ENCODE measurements at regions not wholly inside any gene's neighbourhood (a gene's known extent, or its start where the extent isn't known, plus 50 kb on each side); places are given as distances from the start of the nearest gene placed in this dataset.

DNA sequence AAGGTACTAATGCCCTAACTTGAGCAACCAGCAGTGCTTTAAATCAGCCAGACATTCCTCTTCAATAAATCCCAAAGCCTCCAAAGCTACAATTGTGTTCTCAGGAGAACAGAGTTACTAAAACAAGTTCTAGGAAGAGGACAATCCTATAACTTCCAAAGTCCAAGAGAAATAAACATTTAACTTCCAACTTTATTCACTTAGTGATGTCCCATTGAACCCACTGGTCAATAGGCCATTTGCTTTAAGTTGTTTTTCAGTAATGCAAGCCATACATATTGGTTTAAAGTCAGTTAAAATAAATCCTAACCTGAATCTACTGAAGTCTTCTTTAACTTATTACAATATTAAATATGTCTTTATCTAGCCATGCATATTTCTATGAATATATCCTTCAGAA is 165.4 kb downstream of the PAWR start:
- no peak for DNase-seq
- intact Hi-C loops (cut with DNase I) = no loop called here
- H3K9me3 ChIP-seq = no peaks in the 10 kb centered on the region

DNA sequence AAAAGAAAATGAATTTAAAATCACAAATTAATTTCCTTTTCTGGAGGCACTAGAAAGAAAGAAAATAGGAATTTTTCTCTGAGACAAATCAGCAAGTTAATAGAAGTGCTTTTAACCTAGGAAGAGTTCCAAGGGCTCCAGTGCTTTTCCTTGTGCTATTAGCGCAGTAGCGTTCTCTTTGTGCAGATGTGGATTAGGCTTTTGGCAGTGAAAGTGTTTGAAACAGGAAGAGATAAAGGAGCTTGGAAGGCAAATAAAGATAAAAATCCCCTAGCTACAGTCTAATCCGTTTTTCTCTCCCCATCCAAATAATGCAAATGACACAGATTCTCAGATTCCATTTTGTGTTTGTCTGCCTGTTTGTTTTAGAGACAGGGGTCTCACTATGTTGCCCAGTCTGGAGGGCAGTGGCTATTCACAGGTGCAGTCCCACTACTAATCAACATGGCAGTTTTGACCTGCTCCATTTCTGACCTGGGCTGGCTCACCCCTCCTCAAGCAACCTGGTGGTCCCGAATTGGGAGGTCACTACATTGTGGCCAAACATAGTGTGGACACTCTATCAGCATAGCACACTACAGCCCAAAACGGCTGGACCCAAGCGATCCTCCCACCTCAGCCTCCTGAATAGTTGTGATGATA is 166.1 kb downstream of the PAWR start:
- TF ChIP-seq, protein P1, sequence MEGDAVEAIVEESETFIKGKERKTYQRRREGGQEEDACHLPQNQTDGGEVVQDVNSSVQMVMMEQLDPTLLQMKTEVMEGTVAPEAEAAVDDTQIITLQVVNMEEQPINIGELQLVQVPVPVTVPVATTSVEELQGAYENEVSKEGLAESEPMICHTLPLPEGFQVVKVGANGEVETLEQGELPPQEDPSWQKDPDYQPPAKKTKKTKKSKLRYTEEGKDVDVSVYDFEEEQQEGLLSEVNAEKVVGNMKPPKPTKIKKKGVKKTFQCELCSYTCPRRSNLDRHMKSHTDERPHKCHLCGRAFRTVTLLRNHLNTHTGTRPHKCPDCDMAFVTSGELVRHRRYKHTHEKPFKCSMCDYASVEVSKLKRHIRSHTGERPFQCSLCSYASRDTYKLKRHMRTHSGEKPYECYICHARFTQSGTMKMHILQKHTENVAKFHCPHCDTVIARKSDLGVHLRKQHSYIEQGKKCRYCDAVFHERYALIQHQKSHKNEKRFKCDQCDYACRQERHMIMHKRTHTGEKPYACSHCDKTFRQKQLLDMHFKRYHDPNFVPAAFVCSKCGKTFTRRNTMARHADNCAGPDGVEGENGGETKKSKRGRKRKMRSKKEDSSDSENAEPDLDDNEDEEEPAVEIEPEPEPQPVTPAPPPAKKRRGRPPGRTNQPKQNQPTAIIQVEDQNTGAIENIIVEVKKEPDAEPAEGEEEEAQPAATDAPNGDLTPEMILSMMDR (IDR thresholded peaks at IDR 0.05) = no peak
- no peak for TF ChIP-seq POLR2A (IDR thresholded peaks at IDR 0.05)
- WGBS (ENCODE audit: insufficient coverage, low coverage, low lambda C conversion rate, missing lambda C conversion rate) = 46% methylated on average over 5 of the region's 6 CpGs

More for the DNA sequence above, 165.4 kb downstream of the PAWR start:
- Histone ChIP-seq H3K4me3 (no peak overlapping the region), H3K36me3 (no peaks in the 10 kb centered on the region), H3K27me3 (no peaks in the 10 kb centered on the region), H3K27ac (no peak overlapping the region), H3K4me1 (no peaks in the 10 kb centered on the region)
- TF ChIP-seq, protein P1 (IDR thresholded peaks at IDR 0.05) = no peak
- no peak for TF ChIP-seq POLR2A (IDR thresholded peaks at IDR 0.05)
- ATAC-seq = peak in 2 of 4 donors; percentile 13 to 28

DNA sequence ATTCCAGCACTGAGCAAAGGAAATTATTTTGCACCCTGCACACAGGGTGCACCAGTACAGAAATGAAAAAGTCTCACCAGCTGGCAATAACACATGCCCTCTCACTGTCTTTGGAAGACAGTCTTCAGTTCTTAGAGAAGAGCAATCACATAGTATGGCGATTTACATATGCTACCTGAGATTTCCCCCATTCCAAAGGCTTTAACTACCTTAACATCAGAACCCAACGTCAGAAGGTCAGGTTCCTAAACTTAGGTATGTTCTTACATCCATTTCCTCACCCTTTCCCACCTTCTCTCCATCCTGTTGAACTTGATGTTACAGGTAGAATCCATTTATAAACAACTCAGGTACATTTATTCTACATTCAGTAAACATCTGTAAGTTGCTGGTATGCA is 167.8 kb downstream of the PAWR start:
- TF ChIP-seq, protein P1 (IDR thresholded peaks at IDR 0.05) = no peak
- no peak for TF ChIP-seq POLR2A (IDR thresholded peaks at IDR 0.05)
- no peak for ATAC-seq
- H3K27me3 ChIP-seq = no peaks in the 10 kb centered on the region
- no peak for DNase-seq
- no peaks in the 10 kb centered on the region for H3K9me3 ChIP-seq
- no peaks in the 10 kb centered on the region for H3K4me1 ChIP-seq
- no peaks in the 10 kb centered on the region for H3K36me3 ChIP-seq
- intact Hi-C loops (cut with DNase I) = no loop called here
- H3K27ac ChIP-seq = no peak overlapping the region
- WGBS (ENCODE audit: insufficient coverage, low coverage, low lambda C conversion rate, missing lambda C conversion rate) = 79% methylated on average over 2 of the region's 2 CpGs
- no peak overlapping the region for H3K4me3 ChIP-seq

More for the DNA sequence above, 166.1 kb downstream of the PAWR start:
- Histone ChIP-seq H3K27ac (no peak overlapping the region), H3K4me1 (no peaks in the 10 kb centered on the region), H3K9me3 (no peaks in the 10 kb centered on the region), H3K4me3 (no peak overlapping the region), H3K27me3 (no peaks in the 10 kb centered on the region), H3K36me3 (no peaks in the 10 kb centered on the region)
- DNase-seq (no peak), ATAC-seq (peak in 2 of 4 donors; percentile 35 to 74)
- intact Hi-C loops (cut with DNase I) = no loop called here

DNA sequence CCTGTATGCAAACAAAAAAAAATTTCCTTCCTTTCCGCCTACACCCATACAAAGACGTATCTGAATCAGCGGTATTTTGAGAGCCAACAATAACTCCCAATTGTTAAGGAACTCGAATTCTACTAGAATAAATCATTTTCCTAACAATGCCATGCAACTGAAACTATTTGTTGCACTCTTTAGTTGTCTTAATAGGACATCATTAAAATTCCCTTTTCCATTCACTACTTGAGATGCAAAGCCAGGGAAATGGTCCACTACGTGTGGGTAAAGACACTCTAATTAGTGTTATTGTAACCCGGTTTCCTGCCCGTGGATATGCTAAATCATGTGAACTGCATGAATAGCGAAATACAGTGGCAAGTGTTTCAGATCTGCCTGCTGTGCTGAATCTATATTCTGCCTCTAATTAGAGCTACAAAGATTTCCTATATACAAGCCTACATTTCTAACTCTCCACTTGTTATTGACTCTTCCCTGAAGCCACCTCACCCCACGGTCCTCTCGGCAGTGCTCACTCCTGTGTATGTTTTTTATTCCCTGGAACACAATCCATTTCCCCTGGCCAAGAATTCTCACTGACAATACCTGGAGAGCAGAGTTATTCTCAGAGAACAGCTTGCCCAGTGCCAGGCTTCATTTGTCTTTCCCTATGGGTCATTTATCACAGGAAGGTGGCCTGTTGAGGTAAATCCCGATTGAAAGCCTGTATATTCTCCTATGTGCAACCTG is 168.3 kb downstream of the PAWR start:
- no peaks in the 10 kb centered on the region for H3K36me3 ChIP-seq
- no peak overlapping the region for H3K27ac ChIP-seq
- 73% methylated on average over 11 of the region's 11 CpGs for WGBS (ENCODE audit: insufficient coverage, low coverage, low lambda C conversion rate, missing lambda C conversion rate)
- no peak overlapping the region for H3K4me3 ChIP-seq
- no peak for ATAC-seq
- intact Hi-C loops (cut with DNase I) = no loop called here
- no peaks in the 10 kb centered on the region for H3K9me3 ChIP-seq
- TF ChIP-seq, protein P1 (IDR thresholded peaks at IDR 0.05) = no peak
- TF ChIP-seq POLR2A (IDR thresholded peaks at IDR 0.05) = no peak
- DNase-seq = no peak
- no peaks in the 10 kb centered on the region for H3K4me1 ChIP-seq
- no peaks in the 10 kb centered on the region for H3K27me3 ChIP-seq
